Ovary (tissue), 7 donors: ENCODE measurements at regions not wholly inside any gene's neighbourhood (a gene's known extent, or its start where the extent isn't known, plus 50 kb on each side); places are given as distances from the start of the nearest gene placed in this dataset.
"Not testable (repeated sequence)": the region's sequence is repeated elsewhere in the genome, so short reads cannot be mapped to it uniquely, and the experiment has no call there.

Source experiments
- DNase-seq, 5 donors: peaks; one replicate each; pipeline ENCODE4 v3.0.0-alpha.2; 2019 to 2020
- H3K27ac ChIP-seq, 2 donors: fragments of 200-600 bp; one replicate each; pipeline versions ENCODE4 v1.5.1 to v1.8.0; 2019 to 2022
- H3K27me3 ChIP-seq: fragments of 200-600 bp; one replicate; pipeline ENCODE4 v1.8.0; 2022
- H3K36me3 ChIP-seq: fragments of 200-600 bp; sonication (generic); one replicate; pipeline ENCODE4 v1.5.1; 2019
- H3K4me1 ChIP-seq: one replicate; pipeline ENCODE4 v1.8.1; 2013; ENCODE audit warnings: mild to moderate bottlenecking, moderate library complexity; ENCODE audit not compliant: insufficient read depth
- H3K4me3 ChIP-seq: fragments of 200-600 bp; sonication (generic); one replicate; pipeline ENCODE4 v1.5.1; 2017
- H3K9me3 ChIP-seq, 2 donors: fragments of 200-600 bp in 1 of 2; sonication (generic) in 1 of 2; one replicate each; pipeline versions ENCODE4 v1.5.1 to v1.8.1; 2013 to 2019; ENCODE audit warnings: mild to moderate bottlenecking in 1 of 2, moderate library complexity in 1 of 2
- CTCF ChIP-seq, 3 donors: fragments of 450-650 bp in 2 of 3; fragments of 200-600 bp in 1 of 3; IDR thresholded peaks; one replicate each; pipeline versions ENCODE4 v1.5.1 to v1.8.0; 2016 to 2022; ENCODE audit warnings: antibody characterized with exemption in 3 of 3, mild to moderate bottlenecking in 1 of 3
- EP300 ChIP-seq: sonication (generic); formaldehyde crosslinking; IDR thresholded peaks from one replicate; pipeline ENCODE4 v1.6.1; 2017; ENCODE audit warnings: antibody characterized with exemption
- POLR2A ChIP-seq: fragments of 450-650 bp; IDR thresholded peaks from one replicate; pipeline ENCODE4 v1.6.1; 2017; ENCODE audit warnings: antibody characterized with exemption, mild to moderate bottlenecking, moderate library complexity
- WGBS, 3 donors: extraction: QIAGEN DNeasy Blood & Tissue Kit in 1 of 3; methylation state at CpG; one replicate each; pipeline versions ENCODE4 v1.1.5 to v1.1.7; 2013 to 2017; 5-methylcytosine and 5-hydroxymethylcytosine counted together
- intact Hi-C, 4 donors: fragments of 100-400 bp; cut with DNase I; formaldehyde crosslinking; loops; one replicate each; pipeline versions ENCODE4 v1.11.0 to v1.15.1; 2022 to 2023
- donor health status: DM: no; HTN: no; CAD: no; lungs with moderate emphysema.
- donor health status: DM: no; HTN: no; CAD: no.
- donor health status: Bipolar disorder and iron deficiency.
- donor health status: DM: no; HTN: no; CAD: no.
- donor health status: DM: yes; HTN: yes; CAD: no.

- H3K4me3 ChIP-seq: no peak overlapping the region
- H3K27me3 ChIP-seq: no peaks in the 10 kb centered on the region
- TF ChIP-seq EP300: no peak
- no peak for TF ChIP-seq POLR2A
- no peak for TF ChIP-seq CTCF (IDR thresholded peaks at IDR 0.05)
- no peaks in the 10 kb centered on the region for H3K36me3 ChIP-seq
- intact Hi-C loops: no loop called here
- no peaks in the 10 kb centered on the region for H3K4me1 ChIP-seq
- no peaks in the 10 kb centered on the region for H3K9me3 ChIP-seq
- WGBS, 3 donors: 94 to 98% (median 94%) methylated on average over 6 of the region's 6 CpGs
- DNase-seq: no peak
- no peak overlapping the region for H3K27ac ChIP-seq
Observed at GRCh38 chr9:106500171-106500570, 362.8 kb upstream of the ZNF462 start.

GRCh38 chr9:106501210-106501609, 361.8 kb upstream of the ZNF462 start:
- DNase-seq, intact Hi-C loops: not testable (repeated sequence)

GRCh38 chr9:106502930-106503329, 360.0 kb upstream of the ZNF462 start:
- no peaks in the 10 kb centered on the region for H3K4me1 ChIP-seq
- H3K9me3 ChIP-seq: no peaks in the 10 kb centered on the region
- H3K36me3 ChIP-seq: no peaks in the 10 kb centered on the region
- DNase-seq: no peak
- no peak overlapping the region for H3K4me3 ChIP-seq
- H3K27ac ChIP-seq: no peak overlapping the region
- intact Hi-C loops: no loop called here
- TF ChIP-seq POLR2A: no peak
- no peak for TF ChIP-seq CTCF (IDR thresholded peaks at IDR 0.05)
- TF ChIP-seq EP300: no peak
- H3K27me3 ChIP-seq: no peaks in the 10 kb centered on the region
- WGBS, 3 donors: 55 to 64% (median 55%) methylated on average over 3 of the region's 3 CpGs

More at GRCh38 chr9:106501210-106501609, 361.8 kb upstream of the ZNF462 start:
- not testable (repeated sequence) for H3K27me3 ChIP-seq, H3K4me3 ChIP-seq, H3K27ac ChIP-seq, H3K4me1 ChIP-seq, H3K36me3 ChIP-seq, H3K9me3 ChIP-seq
- WGBS, 3 donors: 93 to 99% (median 97%) methylated on average over 13 to 18 of the region's 18 CpGs

GRCh38 chr9:106503759-106504158, 359.2 kb upstream of the ZNF462 start:
- no peaks in the 10 kb centered on the region for H3K4me1 ChIP-seq
- intact Hi-C loops: no loop called here
- TF ChIP-seq POLR2A: no peak
- TF ChIP-seq CTCF (IDR thresholded peaks at IDR 0.05): no peak
- no peak for TF ChIP-seq EP300
- no peak overlapping the region for H3K27ac ChIP-seq
- no peak overlapping the region for H3K4me3 ChIP-seq
- WGBS, 3 donors: 93 to 96% (median 95%) methylated on average over 5 of the region's 5 CpGs
- no peaks in the 10 kb centered on the region for H3K9me3 ChIP-seq
- DNase-seq: no peak
- no peaks in the 10 kb centered on the region for H3K27me3 ChIP-seq
- no peaks in the 10 kb centered on the region for H3K36me3 ChIP-seq

GRCh38 chr9:106526716-106527204, 336.2 kb upstream of the ZNF462 start:
- Histone ChIP-seq H3K36me3 (no peaks in the 10 kb centered on the region), H3K9me3 (no peaks in the 10 kb centered on the region), H3K27ac (no peak overlapping the region), H3K4me3 (no peak overlapping the region), H3K4me1 (no peaks in the 10 kb centered on the region), H3K27me3 (no peaks in the 10 kb centered on the region)
- intact Hi-C loops: no loop called here
- TF ChIP-seq CTCF (IDR thresholded peaks at IDR 0.05) (no peak), POLR2A (no peak), EP300 (no peak)
- no peak for DNase-seq
- WGBS, 3 donors: 67 to 78% (median 71%) methylated on average over 2 of the region's 2 CpGs
